SK-N-SH treated with all-trans-retinoic acid at 6 μM for 48 hours (cell line): ENCODE measurements at regions not wholly inside any gene's neighbourhood (a gene's known extent, or its start where the extent isn't known, plus 50 kb on each side); places are given as distances from the start of the nearest gene placed in this dataset.

Source experiments
- ARNTL ChIP-seq: fragments of 450-650 bp; formaldehyde crosslinking; IDR thresholded peaks from 2 replicates; pipeline ENCODE4 v1.5.0; 2020; ENCODE audit warnings: low read depth, mild to moderate bottlenecking, moderate library complexity, borderline replicate concordance
- BACH2 ChIP-seq: fragments of 250-450 bp; sonication (Bioruptor Pico); IDR thresholded peaks from 2 replicates; pipeline ENCODE4 v1.9.0; 2021; ENCODE audit warnings: mild to moderate bottlenecking, borderline replicate concordance
- ESRRG ChIP-seq: fragments of 250-450 bp; sonication (Bioruptor Pico); IDR thresholded peaks from 2 replicates; pipeline ENCODE4 v1.6.1; 2021; ENCODE audit warnings: mild to moderate bottlenecking
- OSR1 ChIP-seq: fragments of 250-450 bp; sonication (Bioruptor Pico); IDR thresholded peaks from 2 replicates; pipeline ENCODE4 v1.8.0; 2022; ENCODE audit warnings: moderate library complexity, mild to moderate bottlenecking, inconsistent platforms
- POU6F1 ChIP-seq: fragments of 250-450 bp; sonication (Bioruptor Pico); IDR thresholded peaks from 2 replicates; pipeline ENCODE4 v1.8.0; 2021; ENCODE audit warnings: low read depth, mild to moderate bottlenecking, moderate library complexity, borderline replicate concordance
- PPARA ChIP-seq: fragments of 250-450 bp; sonication (Bioruptor Pico); IDR thresholded peaks from 2 replicates; pipeline ENCODE4 v1.5.0; 2020; ENCODE audit warnings: mild to moderate bottlenecking, borderline replicate concordance
- RARB ChIP-seq: fragments of 250-450 bp; sonication (Bioruptor Pico); IDR thresholded peaks from 2 replicates; pipeline ENCODE4 v1.8.0; 2021; ENCODE audit warnings: mild to moderate bottlenecking, moderate library complexity
- TCF4 ChIP-seq: fragments of 250-450 bp; sonication (Bioruptor Pico); IDR thresholded peaks from 2 replicates; pipeline ENCODE4 v1.8.0; 2021; ENCODE audit warnings: mild to moderate bottlenecking, moderate library complexity, borderline replicate concordance
- ZC3H10 ChIP-seq: fragments of 250-450 bp; sonication (Bioruptor Pico); IDR thresholded peaks from 2 replicates; pipeline ENCODE4 v1.5.1; 2021; ENCODE audit warnings: mild to moderate bottlenecking, moderate library complexity
- ZFP30 ChIP-seq: fragments of 450-650 bp; formaldehyde crosslinking; IDR thresholded peaks from 2 replicates; pipeline ENCODE4 v1.5.0; 2022; ENCODE audit warnings: mild to moderate bottlenecking, moderate library complexity
- ZNF70 ChIP-seq: fragments of 450-650 bp; formaldehyde crosslinking; IDR thresholded peaks from 2 replicates; pipeline ENCODE4 v1.5.0; 2020; ENCODE audit warnings: mild to moderate bottlenecking, moderate library complexity
- TF ChIP-seq, protein P1 (sequence below): fragments of 250-450 bp; sonication (Bioruptor Pico); IDR thresholded peaks from 2 replicates; pipeline ENCODE4 v1.8.0; 2020; ENCODE audit warnings: mild to moderate bottlenecking, moderate library complexity, borderline replicate concordance
- TF ChIP-seq, protein P2 (sequence below): fragments of 250-450 bp; sonication (Bioruptor Pico); IDR thresholded peaks from 2 replicates; pipeline ENCODE4 v1.5.1; 2020; ENCODE audit warnings: low read depth, mild to moderate bottlenecking, moderate library complexity

DNA sequence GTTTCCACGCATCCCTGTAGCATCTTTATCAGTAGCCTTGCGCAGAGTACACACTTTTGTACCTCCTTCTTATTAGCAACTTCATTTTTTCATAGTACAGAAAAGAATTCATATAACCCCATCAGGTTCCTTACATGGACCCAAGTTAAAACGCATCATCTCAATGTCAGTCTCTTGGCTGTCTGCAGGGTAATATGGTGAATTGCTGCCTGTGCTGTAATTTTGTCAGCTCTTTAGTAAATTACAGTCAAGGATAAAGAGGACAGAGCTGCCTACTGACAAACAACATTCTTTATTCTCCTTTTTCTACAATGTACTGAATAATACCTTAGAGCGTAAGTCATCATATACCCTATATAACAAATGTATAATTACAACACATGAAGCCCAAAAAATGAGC lies 222.5 kb downstream of the MRPL39 start:
- TF ChIP-seq ZC3H10 (no peak), POU6F1 (CRISPR knock-in tag) (no peak), ESRRG (CRISPR knock-in tag) (no peak), OSR1 (CRISPR knock-in tag) (no peak), ZNF70 (CRISPR knock-in tag) (no peak), PPARA (CRISPR knock-in tag) (no peak), ZFP30 (CRISPR knock-in tag) (no peak), BACH2 (CRISPR knock-in tag) (no peak), TCF4 (CRISPR knock-in tag) (no peak), ARNTL (CRISPR knock-in tag) (no peak), RARB (no peak)
- TF ChIP-seq, protein P1, sequence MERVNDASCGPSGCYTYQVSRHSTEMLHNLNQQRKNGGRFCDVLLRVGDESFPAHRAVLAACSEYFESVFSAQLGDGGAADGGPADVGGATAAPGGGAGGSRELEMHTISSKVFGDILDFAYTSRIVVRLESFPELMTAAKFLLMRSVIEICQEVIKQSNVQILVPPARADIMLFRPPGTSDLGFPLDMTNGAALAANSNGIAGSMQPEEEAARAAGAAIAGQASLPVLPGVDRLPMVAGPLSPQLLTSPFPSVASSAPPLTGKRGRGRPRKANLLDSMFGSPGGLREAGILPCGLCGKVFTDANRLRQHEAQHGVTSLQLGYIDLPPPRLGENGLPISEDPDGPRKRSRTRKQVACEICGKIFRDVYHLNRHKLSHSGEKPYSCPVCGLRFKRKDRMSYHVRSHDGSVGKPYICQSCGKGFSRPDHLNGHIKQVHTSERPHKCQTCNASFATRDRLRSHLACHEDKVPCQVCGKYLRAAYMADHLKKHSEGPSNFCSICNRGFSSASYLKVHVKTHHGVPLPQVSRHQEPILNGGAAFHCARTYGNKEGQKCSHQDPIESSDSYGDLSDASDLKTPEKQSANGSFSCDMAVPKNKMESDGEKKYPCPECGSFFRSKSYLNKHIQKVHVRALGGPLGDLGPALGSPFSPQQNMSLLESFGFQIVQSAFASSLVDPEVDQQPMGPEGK (CRISPR knock-in tag) = no peak
- TF ChIP-seq, protein P2, sequence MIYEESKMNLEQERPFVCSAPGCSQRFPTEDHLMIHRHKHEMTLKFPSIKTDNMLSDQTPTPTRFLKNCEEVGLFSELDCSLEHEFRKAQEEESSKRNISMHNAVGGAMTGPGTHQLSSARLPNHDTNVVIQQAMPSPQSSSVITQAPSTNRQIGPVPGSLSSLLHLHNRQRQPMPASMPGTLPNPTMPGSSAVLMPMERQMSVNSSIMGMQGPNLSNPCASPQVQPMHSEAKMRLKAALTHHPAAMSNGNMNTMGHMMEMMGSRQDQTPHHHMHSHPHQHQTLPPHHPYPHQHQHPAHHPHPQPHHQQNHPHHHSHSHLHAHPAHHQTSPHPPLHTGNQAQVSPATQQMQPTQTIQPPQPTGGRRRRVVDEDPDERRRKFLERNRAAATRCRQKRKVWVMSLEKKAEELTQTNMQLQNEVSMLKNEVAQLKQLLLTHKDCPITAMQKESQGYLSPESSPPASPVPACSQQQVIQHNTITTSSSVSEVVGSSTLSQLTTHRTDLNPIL (CRISPR knock-in tag) = no peak
